ENCODE measurements at regions not wholly inside any gene's neighbourhood (a gene's known extent, or its start where the extent isn't known, plus 50 kb on each side); places are given as distances from the start of the nearest gene placed in this dataset.

GRCh38 chr1:233723387-233723786, 109.5 kb downstream of the KCNK1 start:
- TF ChIP-seq, protein P1, sequence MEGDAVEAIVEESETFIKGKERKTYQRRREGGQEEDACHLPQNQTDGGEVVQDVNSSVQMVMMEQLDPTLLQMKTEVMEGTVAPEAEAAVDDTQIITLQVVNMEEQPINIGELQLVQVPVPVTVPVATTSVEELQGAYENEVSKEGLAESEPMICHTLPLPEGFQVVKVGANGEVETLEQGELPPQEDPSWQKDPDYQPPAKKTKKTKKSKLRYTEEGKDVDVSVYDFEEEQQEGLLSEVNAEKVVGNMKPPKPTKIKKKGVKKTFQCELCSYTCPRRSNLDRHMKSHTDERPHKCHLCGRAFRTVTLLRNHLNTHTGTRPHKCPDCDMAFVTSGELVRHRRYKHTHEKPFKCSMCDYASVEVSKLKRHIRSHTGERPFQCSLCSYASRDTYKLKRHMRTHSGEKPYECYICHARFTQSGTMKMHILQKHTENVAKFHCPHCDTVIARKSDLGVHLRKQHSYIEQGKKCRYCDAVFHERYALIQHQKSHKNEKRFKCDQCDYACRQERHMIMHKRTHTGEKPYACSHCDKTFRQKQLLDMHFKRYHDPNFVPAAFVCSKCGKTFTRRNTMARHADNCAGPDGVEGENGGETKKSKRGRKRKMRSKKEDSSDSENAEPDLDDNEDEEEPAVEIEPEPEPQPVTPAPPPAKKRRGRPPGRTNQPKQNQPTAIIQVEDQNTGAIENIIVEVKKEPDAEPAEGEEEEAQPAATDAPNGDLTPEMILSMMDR (IDR thresholded peaks at IDR 0.05; ENCODE audit: insufficient read depth, low read depth, low read length), result no peak
- TF ChIP-seq EZH2 (IDR thresholded peaks at IDR 0.05; ENCODE audit: insufficient read depth, low read length), result no peak
